ENCODE measurements at regions not wholly inside any gene's neighbourhood (a gene's known extent, or its start where the extent isn't known, plus 50 kb on each side); places are given as distances from the start of the nearest gene placed in this dataset.

DNA sequence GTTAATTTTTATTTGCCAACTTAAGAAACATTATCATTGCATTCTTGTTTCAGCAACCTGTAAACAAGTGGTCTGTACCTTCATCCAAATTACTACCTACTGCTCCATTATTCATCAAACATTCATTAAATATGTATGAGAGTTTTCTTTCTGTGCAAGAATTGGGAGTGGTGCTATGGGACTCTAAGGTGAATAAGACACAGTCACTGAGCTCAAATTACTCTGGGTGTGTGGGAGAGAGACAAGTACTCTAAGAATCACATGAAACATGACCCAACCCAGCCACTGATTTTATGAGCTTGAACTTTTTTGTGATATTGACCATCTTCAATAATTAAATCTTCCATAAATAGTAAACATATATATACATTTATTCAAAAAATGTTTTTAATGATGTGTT lies 227.2 kb upstream of the TP63 start:
- ATAC-seq: no peak
- CTCF ChIA-PET: no interaction called here

DNA sequence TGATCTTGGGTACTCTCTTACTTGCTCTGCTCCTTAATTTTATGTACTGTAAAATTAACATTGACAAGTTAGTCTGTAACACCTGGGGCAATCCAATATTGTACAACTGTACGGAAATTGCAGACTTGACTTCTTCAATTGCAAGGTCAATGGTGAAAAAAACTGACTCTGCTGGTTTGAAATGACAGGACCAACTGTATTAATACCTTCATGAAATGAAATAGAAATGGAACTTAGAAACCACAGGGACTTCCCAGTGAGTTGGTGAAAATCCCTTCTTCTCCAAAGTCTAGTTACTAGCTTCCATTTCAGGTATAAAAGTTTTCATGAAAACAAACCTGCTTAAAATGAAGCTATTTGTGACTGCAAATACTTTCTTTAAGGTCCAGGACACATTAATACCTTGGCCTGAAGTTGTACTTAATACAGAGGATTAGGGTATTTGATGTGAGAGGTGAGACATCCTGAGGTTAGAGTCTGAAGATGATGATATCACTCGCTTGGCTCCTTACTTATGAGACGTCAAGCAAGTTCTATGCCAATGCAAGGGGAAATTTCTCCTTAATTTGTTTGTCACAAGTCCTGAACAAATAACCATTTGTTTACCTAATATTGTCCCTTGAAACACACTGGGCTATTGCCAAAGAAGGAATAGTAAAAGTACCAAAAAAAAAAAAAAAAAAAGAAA lies 226.2 kb upstream of the TP63 start:
- Mint-ChIP-seq H3K27me3 (ENCODE audit: low read depth) (no peaks in the 10 kb centered on the region), H3K9me3 (no peaks in the 10 kb centered on the region), H3K4me3 (no peak overlapping the region), H3K4me1 (no peaks in the 10 kb centered on the region), H3K27ac (no peak overlapping the region), H3K36me3 (no peaks in the 10 kb centered on the region)
- ATAC-seq (no peak), DNase-seq (ENCODE audit: low spot score) (no peak)
- CTCF ChIA-PET: no interaction called here
- POLR2A ChIA-PET: no interaction called here
- TF ChIP-seq SMAD3 (CRISPR knock-in tag; IDR thresholded peaks at IDR 0.05; ENCODE audit: borderline replicate concordance) (no peak), NR3C1 (CRISPR knock-in tag; conservative IDR thresholded peaks at IDR 0.05; ENCODE audit: low read depth) (no peak), GTF2I (CRISPR knock-in tag; conservative IDR thresholded peaks at IDR 0.05) (no peak)
- TF ChIP-seq, protein P1, sequence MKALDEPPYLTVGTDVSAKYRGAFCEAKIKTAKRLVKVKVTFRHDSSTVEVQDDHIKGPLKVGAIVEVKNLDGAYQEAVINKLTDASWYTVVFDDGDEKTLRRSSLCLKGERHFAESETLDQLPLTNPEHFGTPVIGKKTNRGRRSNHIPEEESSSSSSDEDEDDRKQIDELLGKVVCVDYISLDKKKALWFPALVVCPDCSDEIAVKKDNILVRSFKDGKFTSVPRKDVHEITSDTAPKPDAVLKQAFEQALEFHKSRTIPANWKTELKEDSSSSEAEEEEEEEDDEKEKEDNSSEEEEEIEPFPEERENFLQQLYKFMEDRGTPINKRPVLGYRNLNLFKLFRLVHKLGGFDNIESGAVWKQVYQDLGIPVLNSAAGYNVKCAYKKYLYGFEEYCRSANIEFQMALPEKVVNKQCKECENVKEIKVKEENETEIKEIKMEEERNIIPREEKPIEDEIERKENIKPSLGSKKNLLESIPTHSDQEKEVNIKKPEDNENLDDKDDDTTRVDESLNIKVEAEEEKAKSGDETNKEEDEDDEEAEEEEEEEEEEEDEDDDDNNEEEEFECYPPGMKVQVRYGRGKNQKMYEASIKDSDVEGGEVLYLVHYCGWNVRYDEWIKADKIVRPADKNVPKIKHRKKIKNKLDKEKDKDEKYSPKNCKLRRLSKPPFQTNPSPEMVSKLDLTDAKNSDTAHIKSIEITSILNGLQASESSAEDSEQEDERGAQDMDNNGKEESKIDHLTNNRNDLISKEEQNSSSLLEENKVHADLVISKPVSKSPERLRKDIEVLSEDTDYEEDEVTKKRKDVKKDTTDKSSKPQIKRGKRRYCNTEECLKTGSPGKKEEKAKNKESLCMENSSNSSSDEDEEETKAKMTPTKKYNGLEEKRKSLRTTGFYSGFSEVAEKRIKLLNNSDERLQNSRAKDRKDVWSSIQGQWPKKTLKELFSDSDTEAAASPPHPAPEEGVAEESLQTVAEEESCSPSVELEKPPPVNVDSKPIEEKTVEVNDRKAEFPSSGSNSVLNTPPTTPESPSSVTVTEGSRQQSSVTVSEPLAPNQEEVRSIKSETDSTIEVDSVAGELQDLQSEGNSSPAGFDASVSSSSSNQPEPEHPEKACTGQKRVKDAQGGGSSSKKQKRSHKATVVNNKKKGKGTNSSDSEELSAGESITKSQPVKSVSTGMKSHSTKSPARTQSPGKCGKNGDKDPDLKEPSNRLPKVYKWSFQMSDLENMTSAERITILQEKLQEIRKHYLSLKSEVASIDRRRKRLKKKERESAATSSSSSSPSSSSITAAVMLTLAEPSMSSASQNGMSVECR (CRISPR knock-in tag; IDR thresholded peaks at IDR 0.05; ENCODE audit: borderline replicate concordance): no peak
- TF ChIP-seq, protein P2, sequence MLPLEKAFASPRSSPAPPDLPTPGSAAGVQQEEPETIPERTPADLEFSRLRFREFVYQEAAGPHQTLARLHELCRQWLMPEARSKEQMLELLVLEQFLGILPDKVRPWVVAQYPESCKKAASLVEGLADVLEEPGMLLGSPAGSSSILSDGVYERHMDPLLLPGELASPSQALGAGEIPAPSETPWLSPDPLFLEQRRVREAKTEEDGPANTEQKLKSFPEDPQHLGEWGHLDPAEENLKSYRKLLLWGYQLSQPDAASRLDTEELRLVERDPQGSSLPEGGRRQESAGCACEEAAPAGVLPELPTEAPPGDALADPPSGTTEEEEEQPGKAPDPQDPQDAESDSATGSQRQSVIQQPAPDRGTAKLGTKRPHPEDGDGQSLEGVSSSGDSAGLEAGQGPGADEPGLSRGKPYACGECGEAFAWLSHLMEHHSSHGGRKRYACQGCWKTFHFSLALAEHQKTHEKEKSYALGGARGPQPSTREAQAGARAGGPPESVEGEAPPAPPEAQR (CRISPR knock-in tag; IDR thresholded peaks at IDR 0.05): no peak
- TF ChIP-seq, protein P3, sequence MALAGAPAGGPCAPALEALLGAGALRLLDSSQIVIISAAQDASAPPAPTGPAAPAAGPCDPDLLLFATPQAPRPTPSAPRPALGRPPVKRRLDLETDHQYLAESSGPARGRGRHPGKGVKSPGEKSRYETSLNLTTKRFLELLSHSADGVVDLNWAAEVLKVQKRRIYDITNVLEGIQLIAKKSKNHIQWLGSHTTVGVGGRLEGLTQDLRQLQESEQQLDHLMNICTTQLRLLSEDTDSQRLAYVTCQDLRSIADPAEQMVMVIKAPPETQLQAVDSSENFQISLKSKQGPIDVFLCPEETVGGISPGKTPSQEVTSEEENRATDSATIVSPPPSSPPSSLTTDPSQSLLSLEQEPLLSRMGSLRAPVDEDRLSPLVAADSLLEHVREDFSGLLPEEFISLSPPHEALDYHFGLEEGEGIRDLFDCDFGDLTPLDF (CRISPR knock-in tag; IDR thresholded peaks at IDR 0.05): no peak

More for the DNA sequence above, 227.2 kb upstream of the TP63 start:
- Mint-ChIP-seq H3K9me3 (no peaks in the 10 kb centered on the region), H3K4me1 (no peaks in the 10 kb centered on the region), H3K27me3 (ENCODE audit: low read depth) (no peaks in the 10 kb centered on the region), H3K4me3 (no peak overlapping the region), H3K27ac (no peak overlapping the region), H3K36me3 (no peaks in the 10 kb centered on the region)
- no peak for DNase-seq (ENCODE audit: low spot score)
- POLR2A ChIA-PET: no interaction called here
- TF ChIP-seq ELF4 (CRISPR knock-in tag; IDR thresholded peaks at IDR 0.05; ENCODE audit: low read depth): no peak
- no peak for TF ChIP-seq GRHL2 (CRISPR knock-in tag; IDR thresholded peaks at IDR 0.05; ENCODE audit: insufficient replicate concordance, severe bottlenecking)
- TF ChIP-seq KAT7 (CRISPR knock-in tag; IDR thresholded peaks at IDR 0.05; ENCODE audit: borderline replicate concordance): no peak
- TF ChIP-seq ZNF232 (CRISPR knock-in tag; IDR thresholded peaks at IDR 0.05): no peak
- no peak for TF ChIP-seq GTF2I (CRISPR knock-in tag; conservative IDR thresholded peaks at IDR 0.05)
- no peak for TF ChIP-seq SMAD3 (CRISPR knock-in tag; IDR thresholded peaks at IDR 0.05; ENCODE audit: borderline replicate concordance)
- TF ChIP-seq, protein P4, sequence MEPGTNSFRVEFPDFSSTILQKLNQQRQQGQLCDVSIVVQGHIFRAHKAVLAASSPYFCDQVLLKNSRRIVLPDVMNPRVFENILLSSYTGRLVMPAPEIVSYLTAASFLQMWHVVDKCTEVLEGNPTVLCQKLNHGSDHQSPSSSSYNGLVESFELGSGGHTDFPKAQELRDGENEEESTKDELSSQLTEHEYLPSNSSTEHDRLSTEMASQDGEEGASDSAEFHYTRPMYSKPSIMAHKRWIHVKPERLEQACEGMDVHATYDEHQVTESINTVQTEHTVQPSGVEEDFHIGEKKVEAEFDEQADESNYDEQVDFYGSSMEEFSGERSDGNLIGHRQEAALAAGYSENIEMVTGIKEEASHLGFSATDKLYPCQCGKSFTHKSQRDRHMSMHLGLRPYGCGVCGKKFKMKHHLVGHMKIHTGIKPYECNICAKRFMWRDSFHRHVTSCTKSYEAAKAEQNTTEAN (CRISPR knock-in tag; IDR thresholded peaks at IDR 0.05): no peak
- TF ChIP-seq NR3C1 (CRISPR knock-in tag; conservative IDR thresholded peaks at IDR 0.05; ENCODE audit: low read depth): no peak
- TF ChIP-seq FOXJ3 (CRISPR knock-in tag; IDR thresholded peaks at IDR 0.05; ENCODE audit: borderline replicate concordance): no peak
- TF ChIP-seq ESRRA (CRISPR knock-in tag; IDR thresholded peaks at IDR 0.05; ENCODE audit: borderline replicate concordance): no peak
- TF ChIP-seq, protein P5, sequence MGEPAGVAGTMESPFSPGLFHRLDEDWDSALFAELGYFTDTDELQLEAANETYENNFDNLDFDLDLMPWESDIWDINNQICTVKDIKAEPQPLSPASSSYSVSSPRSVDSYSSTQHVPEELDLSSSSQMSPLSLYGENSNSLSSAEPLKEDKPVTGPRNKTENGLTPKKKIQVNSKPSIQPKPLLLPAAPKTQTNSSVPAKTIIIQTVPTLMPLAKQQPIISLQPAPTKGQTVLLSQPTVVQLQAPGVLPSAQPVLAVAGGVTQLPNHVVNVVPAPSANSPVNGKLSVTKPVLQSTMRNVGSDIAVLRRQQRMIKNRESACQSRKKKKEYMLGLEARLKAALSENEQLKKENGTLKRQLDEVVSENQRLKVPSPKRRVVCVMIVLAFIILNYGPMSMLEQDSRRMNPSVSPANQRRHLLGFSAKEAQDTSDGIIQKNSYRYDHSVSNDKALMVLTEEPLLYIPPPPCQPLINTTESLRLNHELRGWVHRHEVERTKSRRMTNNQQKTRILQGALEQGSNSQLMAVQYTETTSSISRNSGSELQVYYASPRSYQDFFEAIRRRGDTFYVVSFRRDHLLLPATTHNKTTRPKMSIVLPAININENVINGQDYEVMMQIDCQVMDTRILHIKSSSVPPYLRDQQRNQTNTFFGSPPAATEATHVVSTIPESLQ (CRISPR knock-in tag; IDR thresholded peaks at IDR 0.05): no peak
- no peak for TF ChIP-seq ATF1 (CRISPR knock-in tag; IDR thresholded peaks at IDR 0.05)
- TF ChIP-seq SMAD4 (CRISPR knock-in tag; IDR thresholded peaks at IDR 0.05): no peak
- TF ChIP-seq ZNF121 (CRISPR knock-in tag; IDR thresholded peaks at IDR 0.05): no peak
- TF ChIP-seq, protein P6, sequence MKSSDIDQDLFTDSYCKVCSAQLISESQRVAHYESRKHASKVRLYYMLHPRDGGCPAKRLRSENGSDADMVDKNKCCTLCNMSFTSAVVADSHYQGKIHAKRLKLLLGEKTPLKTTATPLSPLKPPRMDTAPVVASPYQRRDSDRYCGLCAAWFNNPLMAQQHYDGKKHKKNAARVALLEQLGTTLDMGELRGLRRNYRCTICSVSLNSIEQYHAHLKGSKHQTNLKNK (CRISPR knock-in tag; IDR thresholded peaks at IDR 0.05): no peak
- no peak for TF ChIP-seq OVOL2 (CRISPR knock-in tag; IDR thresholded peaks at IDR 0.05; ENCODE audit: borderline replicate concordance)
- TF ChIP-seq, protein P7, sequence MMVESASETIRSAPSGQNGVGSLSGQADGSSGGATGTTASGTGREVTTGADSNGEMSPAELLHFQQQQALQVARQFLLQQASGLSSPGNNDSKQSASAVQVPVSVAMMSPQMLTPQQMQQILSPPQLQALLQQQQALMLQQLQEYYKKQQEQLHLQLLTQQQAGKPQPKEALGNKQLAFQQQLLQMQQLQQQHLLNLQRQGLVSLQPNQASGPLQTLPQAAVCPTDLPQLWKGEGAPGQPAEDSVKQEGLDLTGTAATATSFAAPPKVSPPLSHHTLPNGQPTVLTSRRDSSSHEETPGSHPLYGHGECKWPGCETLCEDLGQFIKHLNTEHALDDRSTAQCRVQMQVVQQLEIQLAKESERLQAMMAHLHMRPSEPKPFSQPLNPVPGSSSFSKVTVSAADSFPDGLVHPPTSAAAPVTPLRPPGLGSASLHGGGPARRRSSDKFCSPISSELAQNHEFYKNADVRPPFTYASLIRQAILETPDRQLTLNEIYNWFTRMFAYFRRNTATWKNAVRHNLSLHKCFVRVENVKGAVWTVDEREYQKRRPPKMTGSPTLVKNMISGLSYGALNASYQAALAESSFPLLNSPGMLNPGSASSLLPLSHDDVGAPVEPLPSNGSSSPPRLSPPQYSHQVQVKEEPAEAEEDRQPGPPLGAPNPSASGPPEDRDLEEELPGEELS (CRISPR knock-in tag; IDR thresholded peaks at IDR 0.05): no peak
- TF ChIP-seq TCF7 (CRISPR knock-in tag; IDR thresholded peaks at IDR 0.05; ENCODE audit: low read depth): no peak

All from WTC11 (cell line).